HEK293 (cell line): ENCODE measurements at regions not wholly inside any gene's neighbourhood (a gene's known extent, or its start where the extent isn't known, plus 50 kb on each side); places are given as distances from the start of the nearest gene placed in this dataset.

Experiments used
- CTCF ChIA-PET: fragments of 350-600 bp; formaldehyde crosslinking; extraction: SDS; loops from one replicate; lab custom pipeline; 2021; ENCODE audit warnings: antibody characterized with exemption; lab: Yijun Ruan, JAX
- POLR2A ChIA-PET: fragments of 300-600 bp; formaldehyde crosslinking; extraction: SDS; loops from one replicate; lab custom pipeline; 2020; ENCODE audit warnings: antibody characterized with exemption, inconsistent platforms; lab: Yijun Ruan, JAX
- H3K27ac ChIP-seq: fragments of 200-500 bp; sonication (Bioruptor generic); 2 replicates; pipeline ENCODE4 v1.5.1; 2014; ENCODE audit warnings: low read depth, low read length, control low read depth, inconsistent platforms; ENCODE audit errors: extremely low read depth
- H3K36me3 ChIP-seq, 2 experiments: fragments of 200-500 bp in 1 of 2; sonication (Bioruptor generic) in 1 of 2; 1 replicate in 1 of 2; 2 replicates in 1 of 2; pipeline ENCODE4 v1.5.1; 2014 to 2017; ENCODE audit warnings: inconsistent platforms in 2 of 2, low read length in 2 of 2; ENCODE audit not compliant: control insufficient read depth in 2 of 2, insufficient read depth in 1 of 2
- H3K4me1 ChIP-seq: fragments of 200-500 bp; sonication (Bioruptor generic); 2 replicates; pipeline ENCODE4 v1.5.1; 2014; ENCODE audit warnings: mild to moderate bottlenecking, low read length, inconsistent platforms; ENCODE audit not compliant: control insufficient read depth, insufficient read depth
- H3K4me3 ChIP-seq: 2 replicates; pipeline ENCODE4 v1.5.1; 2011; ENCODE audit warnings: low read depth, mild to moderate bottlenecking, control low read depth, low read length, moderate library complexity
- H3K9me3 ChIP-seq: fragments of 200-500 bp; sonication (Bioruptor generic); 2 replicates; pipeline ENCODE4 v1.5.1; 2014; ENCODE audit warnings: low read depth, low read length, inconsistent platforms; ENCODE audit not compliant: control insufficient read depth, insufficient read depth
- BCL11A ChIP-seq: fragments of 450-650 bp; formaldehyde crosslinking; IDR thresholded peaks from 2 replicates; pipeline ENCODE4 v1.5.1; 2016; ENCODE audit warnings: low read depth, missing biosample characterization, missing genetic modification characterization
- GFI1B ChIP-seq: fragments of 450-650 bp; formaldehyde crosslinking; IDR thresholded peaks from 2 replicates; pipeline ENCODE4 v1.5.1; 2016; ENCODE audit warnings: missing biosample characterization, missing genetic modification characterization
- GLI2 ChIP-seq: fragments of 450-650 bp; formaldehyde crosslinking; IDR thresholded peaks from 2 replicates; pipeline ENCODE4; 2017; ENCODE audit warnings: missing biosample characterization, missing genetic modification characterization, low read depth, borderline replicate concordance
- HOXA7 ChIP-seq: sonication (generic); formaldehyde crosslinking; IDR thresholded peaks from 2 replicates; pipeline ENCODE4 v1.8.1; 2022; ENCODE audit warnings: missing genetic modification reagents, borderline replicate concordance
- KLF10 ChIP-seq: fragments of 450-650 bp; IDR thresholded peaks from 2 replicates; pipeline ENCODE4 v1.5.1; 2018; ENCODE audit warnings: missing biosample characterization, mild to moderate bottlenecking, missing genetic modification characterization
- MEIS1 ChIP-seq: sonication (generic); formaldehyde crosslinking; IDR thresholded peaks from 2 replicates; pipeline ENCODE4 v1.8.1; 2022; ENCODE audit warnings: missing genetic modification reagents, mild to moderate bottlenecking, borderline replicate concordance
- SETDB1 ChIP-seq: IDR thresholded peaks from one replicate; pipeline ENCODE4 v1.6.1; 2017; ENCODE audit warnings: mild to moderate bottlenecking, low read length, moderate library complexity, mixed read lengths; ENCODE audit not compliant: insufficient read length
- TRIM28 ChIP-seq: IDR thresholded peaks from 2 replicates; pipeline ENCODE4 v1.6.1; 2011; ENCODE audit warnings: low read length, control low read depth, borderline replicate concordance
- WT1 ChIP-seq: fragments of 450-650 bp; formaldehyde crosslinking; IDR thresholded peaks from 2 replicates; pipeline ENCODE4 v1.5.1; 2016; ENCODE audit warnings: missing biosample characterization, missing genetic modification characterization
- YY1 ChIP-seq: fragments of 450-650 bp; formaldehyde crosslinking; IDR thresholded peaks from 2 replicates; pipeline ENCODE4 v1.5.1; 2018; ENCODE audit warnings: missing biosample characterization, missing genetic modification characterization
- ZBTB48 ChIP-seq: fragments of 450-650 bp; formaldehyde crosslinking; IDR thresholded peaks from 2 replicates; pipeline ENCODE4 v1.5.1; 2016; ENCODE audit warnings: missing biosample characterization, missing genetic modification characterization
- ZBTB7A ChIP-seq: fragments of 450-650 bp; formaldehyde crosslinking; IDR thresholded peaks from 2 replicates; pipeline ENCODE4 v1.5.1; 2016; ENCODE audit warnings: low read depth, missing biosample characterization, missing genetic modification characterization
- ZFP3 ChIP-seq: fragments of 450-650 bp; formaldehyde crosslinking; IDR thresholded peaks from 2 replicates; pipeline ENCODE4 v1.5.1; 2016; ENCODE audit warnings: low read depth, missing biosample characterization, missing genetic modification characterization
- ZFP37 ChIP-seq: fragments of 450-650 bp; formaldehyde crosslinking; IDR thresholded peaks from 2 replicates; pipeline ENCODE4 v1.5.1; 2016; ENCODE audit warnings: missing biosample characterization, missing genetic modification characterization
- ZNF112 ChIP-seq: fragments of 450-650 bp; formaldehyde crosslinking; IDR thresholded peaks from 2 replicates; pipeline ENCODE4 v1.5.0; 2017; ENCODE audit warnings: missing biosample characterization, missing genetic modification characterization
- ZNF146 ChIP-seq: fragments of 450-650 bp; formaldehyde crosslinking; IDR thresholded peaks from 2 replicates; pipeline ENCODE4 v1.5.1; 2016; ENCODE audit warnings: missing biosample characterization, missing genetic modification characterization
- ZNF324 ChIP-seq: fragments of 450-650 bp; formaldehyde crosslinking; IDR thresholded peaks from 2 replicates; pipeline ENCODE4 v1.5.1; 2016; ENCODE audit warnings: missing biosample characterization, missing genetic modification characterization
- ZNF391 ChIP-seq: fragments of 450-650 bp; formaldehyde crosslinking; IDR thresholded peaks from 2 replicates; pipeline ENCODE4 v1.5.1; 2016; ENCODE audit warnings: low read depth, missing biosample characterization, missing genetic modification characterization, borderline replicate concordance
- ZNF426 ChIP-seq: fragments of 450-650 bp; formaldehyde crosslinking; IDR thresholded peaks from 2 replicates; pipeline ENCODE4 v1.5.1; 2017; ENCODE audit warnings: missing biosample characterization, missing genetic modification characterization, mild to moderate bottlenecking, inconsistent platforms, moderate library complexity
- ZNF514 ChIP-seq: fragments of 450-650 bp; formaldehyde crosslinking; IDR thresholded peaks from 2 replicates; pipeline ENCODE4 v1.5.1; 2016; ENCODE audit warnings: missing biosample characterization, missing genetic modification characterization
- ZNF555 ChIP-seq: fragments of 450-650 bp; formaldehyde crosslinking; conservative IDR thresholded peaks from 2 replicates; pipeline ENCODE4 v1.5.1; 2017; ENCODE audit warnings: missing biosample characterization, mild to moderate bottlenecking, missing genetic modification characterization, inconsistent platforms
- ZNF621 ChIP-seq: fragments of 450-650 bp; formaldehyde crosslinking; IDR thresholded peaks from 2 replicates; pipeline ENCODE4 v1.5.1; 2017; ENCODE audit warnings: missing biosample characterization, missing genetic modification characterization
- TF ChIP-seq, protein P1 (sequence below): fragments of 450-650 bp; formaldehyde crosslinking; IDR thresholded peaks from 2 replicates; pipeline ENCODE4 v1.5.1; 2016; ENCODE audit warnings: missing biosample characterization, missing genetic modification characterization
- TF ChIP-seq, protein P2 (sequence below): fragments of 450-650 bp; formaldehyde crosslinking; IDR thresholded peaks from 2 replicates; pipeline ENCODE4 v1.5.1; 2016; ENCODE audit warnings: missing biosample characterization, missing genetic modification characterization
- TF ChIP-seq, protein P3 (sequence below): fragments of 450-650 bp; formaldehyde crosslinking; IDR thresholded peaks from 2 replicates; pipeline ENCODE4 v1.5.1; 2016; ENCODE audit warnings: missing biosample characterization, missing genetic modification characterization, borderline replicate concordance
- TF ChIP-seq, protein P4 (sequence below): fragments of 450-650 bp; formaldehyde crosslinking; IDR thresholded peaks from 2 replicates; pipeline ENCODE4 v1.5.1; 2017; ENCODE audit warnings: missing biosample characterization, mild to moderate bottlenecking, missing genetic modification characterization, moderate library complexity
- TF ChIP-seq, protein P5 (sequence below): fragments of 450-650 bp; formaldehyde crosslinking; IDR thresholded peaks from 2 replicates; pipeline ENCODE4 v1.5.1; 2017; ENCODE audit warnings: missing biosample characterization, missing genetic modification characterization

DNA sequence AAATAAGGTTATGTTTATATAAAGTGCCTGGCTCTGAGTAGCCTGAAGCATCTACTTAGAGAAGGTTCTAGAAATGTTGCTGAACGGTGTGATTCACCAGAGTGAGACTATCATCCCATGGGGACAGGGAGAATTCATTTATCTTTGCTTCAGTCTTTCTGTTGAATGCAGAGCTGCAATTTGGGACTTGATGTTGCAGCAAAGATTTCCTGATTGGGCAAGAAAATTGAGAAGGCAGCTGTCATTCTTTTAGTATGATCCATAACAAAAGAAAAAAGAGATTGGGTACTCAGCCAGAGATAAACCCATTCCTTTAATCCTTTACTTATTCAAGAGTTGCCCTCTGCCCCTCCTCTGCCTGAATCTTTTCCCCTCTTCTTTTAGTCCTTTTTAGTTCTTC is 456.3 kb upstream of the WWC1 start:
- no peak for TF ChIP-seq TRIM28
- TF ChIP-seq GLI2, result no peak
- TF ChIP-seq KLF10, result no peak
- TF ChIP-seq ZNF555, result no peak
- no peak for TF ChIP-seq ZNF426 (tag by site-specific recombination)
- no peak for TF ChIP-seq ZNF146 (tag by site-specific recombination)
- TF ChIP-seq ZNF112 (tag by site-specific recombination), result no peak
- TF ChIP-seq BCL11A (tag by site-specific recombination), result no peak
- TF ChIP-seq ZFP37 (tag by site-specific recombination), result no peak
- Histone ChIP-seq H3K27ac (no peak overlapping the region), H3K36me3 (no peaks in the 10 kb centered on the region), H3K4me3 (no peak overlapping the region), H3K9me3 (no peaks in the 10 kb centered on the region), H3K4me1 (no peaks in the 10 kb centered on the region)
- CTCF ChIA-PET, result no interaction called here
- POLR2A ChIA-PET, result no interaction called here

DNA sequence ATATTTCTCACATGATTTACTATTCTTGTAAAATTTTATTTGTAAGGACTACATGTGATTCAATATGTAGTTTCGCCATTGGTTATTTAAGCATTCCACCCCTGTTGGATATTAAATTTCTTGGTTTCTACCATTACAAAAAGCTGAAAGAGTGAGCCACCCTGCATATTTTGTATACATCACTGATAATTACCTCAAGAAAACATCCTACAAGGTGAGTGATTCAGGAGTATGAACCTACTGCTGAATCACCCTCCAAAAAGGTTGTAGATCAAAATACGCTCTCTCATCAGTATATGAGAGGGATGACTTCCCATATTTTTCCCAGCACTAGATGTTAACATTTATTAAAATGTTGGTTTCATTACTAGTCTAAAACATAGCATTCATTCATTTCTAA is 454.3 kb upstream of the WWC1 start:
- Histone ChIP-seq H3K27ac (no peak overlapping the region), H3K4me3 (no peak overlapping the region), H3K36me3 (no peaks in the 10 kb centered on the region), H3K9me3 (no peaks in the 10 kb centered on the region), H3K4me1 (no peaks in the 10 kb centered on the region)
- TF ChIP-seq ZNF391, result no peak
- TF ChIP-seq MEIS1 (CRISPR knock-in tag), result no peak
- TF ChIP-seq, protein P1, sequence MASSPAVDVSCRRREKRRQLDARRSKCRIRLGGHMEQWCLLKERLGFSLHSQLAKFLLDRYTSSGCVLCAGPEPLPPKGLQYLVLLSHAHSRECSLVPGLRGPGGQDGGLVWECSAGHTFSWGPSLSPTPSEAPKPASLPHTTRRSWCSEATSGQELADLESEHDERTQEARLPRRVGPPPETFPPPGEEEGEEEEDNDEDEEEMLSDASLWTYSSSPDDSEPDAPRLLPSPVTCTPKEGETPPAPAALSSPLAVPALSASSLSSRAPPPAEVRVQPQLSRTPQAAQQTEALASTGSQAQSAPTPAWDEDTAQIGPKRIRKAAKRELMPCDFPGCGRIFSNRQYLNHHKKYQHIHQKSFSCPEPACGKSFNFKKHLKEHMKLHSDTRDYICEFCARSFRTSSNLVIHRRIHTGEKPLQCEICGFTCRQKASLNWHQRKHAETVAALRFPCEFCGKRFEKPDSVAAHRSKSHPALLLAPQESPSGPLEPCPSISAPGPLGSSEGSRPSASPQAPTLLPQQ, result no peak
- TF ChIP-seq, protein P2, sequence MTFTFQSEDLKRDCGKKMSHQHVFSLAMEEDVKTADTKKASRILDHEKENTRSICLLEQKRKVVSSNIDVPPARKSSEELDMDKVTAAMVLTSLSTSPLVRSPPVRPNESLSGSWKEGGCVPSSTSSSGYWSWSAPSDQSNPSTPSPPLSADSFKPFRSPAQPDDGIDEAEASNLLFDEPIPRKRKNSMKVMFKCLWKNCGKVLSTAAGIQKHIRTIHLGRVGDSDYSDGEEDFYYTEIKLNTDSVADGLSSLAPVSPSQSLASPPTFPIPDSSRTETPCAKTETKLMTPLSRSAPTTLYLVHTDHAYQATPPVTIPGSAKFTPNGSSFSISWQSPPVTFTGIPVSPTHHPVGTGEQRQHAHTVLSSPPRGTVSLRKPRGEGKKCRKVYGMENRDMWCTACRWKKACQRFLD (tag by site-specific recombination), result no peak
- no peak for TF ChIP-seq GFI1B (tag by site-specific recombination)
- no peak for TF ChIP-seq YY1 (tag by site-specific recombination)
- TF ChIP-seq ZBTB48 (tag by site-specific recombination), result no peak
- TF ChIP-seq, protein P3, sequence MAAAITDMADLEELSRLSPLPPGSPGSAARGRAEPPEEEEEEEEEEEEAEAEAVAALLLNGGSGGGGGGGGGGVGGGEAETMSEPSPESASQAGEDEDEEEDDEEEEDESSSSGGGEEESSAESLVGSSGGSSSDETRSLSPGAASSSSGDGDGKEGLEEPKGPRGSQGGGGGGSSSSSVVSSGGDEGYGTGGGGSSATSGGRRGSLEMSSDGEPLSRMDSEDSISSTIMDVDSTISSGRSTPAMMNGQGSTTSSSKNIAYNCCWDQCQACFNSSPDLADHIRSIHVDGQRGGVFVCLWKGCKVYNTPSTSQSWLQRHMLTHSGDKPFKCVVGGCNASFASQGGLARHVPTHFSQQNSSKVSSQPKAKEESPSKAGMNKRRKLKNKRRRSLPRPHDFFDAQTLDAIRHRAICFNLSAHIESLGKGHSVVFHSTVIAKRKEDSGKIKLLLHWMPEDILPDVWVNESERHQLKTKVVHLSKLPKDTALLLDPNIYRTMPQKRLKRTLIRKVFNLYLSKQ (tag by site-specific recombination), result no peak
- TF ChIP-seq, protein P4, sequence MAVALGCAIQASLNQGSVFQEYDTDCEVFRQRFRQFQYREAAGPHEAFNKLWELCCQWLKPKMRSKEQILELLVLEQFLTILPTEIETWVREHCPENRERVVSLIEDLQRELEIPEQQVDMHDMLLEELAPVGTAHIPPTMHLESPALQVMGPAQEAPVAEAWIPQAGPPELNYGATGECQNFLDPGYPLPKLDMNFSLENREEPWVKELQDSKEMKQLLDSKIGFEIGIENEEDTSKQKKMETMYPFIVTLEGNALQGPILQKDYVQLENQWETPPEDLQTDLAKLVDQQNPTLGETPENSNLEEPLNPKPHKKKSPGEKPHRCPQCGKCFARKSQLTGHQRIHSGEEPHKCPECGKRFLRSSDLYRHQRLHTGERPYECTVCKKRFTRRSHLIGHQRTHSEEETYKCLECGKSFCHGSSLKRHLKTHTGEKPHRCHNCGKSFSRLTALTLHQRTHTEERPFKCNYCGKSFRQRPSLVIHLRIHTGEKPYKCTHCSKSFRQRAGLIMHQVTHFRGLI (tag by site-specific recombination), result no peak
- CTCF ChIA-PET, result no interaction called here
- POLR2A ChIA-PET, result no interaction called here

DNA sequence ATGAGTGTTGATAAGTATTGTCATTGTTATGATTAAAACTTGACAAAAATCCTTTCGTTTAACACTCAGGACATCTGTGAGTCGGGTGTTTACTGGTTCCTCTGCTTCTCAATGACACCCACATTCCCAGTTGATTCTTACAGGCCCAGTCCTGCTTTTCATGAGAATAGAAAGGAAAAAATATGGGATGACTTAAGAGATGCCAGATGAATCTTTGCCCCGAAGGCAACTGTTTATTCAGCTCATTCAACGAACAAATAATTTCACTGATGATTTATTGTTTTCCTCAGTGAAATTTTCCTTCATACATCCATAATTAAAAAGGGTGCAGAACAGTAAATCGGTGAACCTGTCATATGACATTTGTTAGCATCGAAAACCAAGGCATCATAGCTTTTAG is 452.4 kb upstream of the WWC1 start:
- H3K4me1 ChIP-seq, result no peaks in the 10 kb centered on the region
- H3K4me3 ChIP-seq, result no peak overlapping the region
- no peaks in the 10 kb centered on the region for H3K9me3 ChIP-seq
- ChIA-PET POLR2A (interaction anchor here (0.6 kb wide), 1 partner anchor 46 kb away, joined by 3 read pairs; no protein-coding TSS in a partner anchor), CTCF (interaction anchor here (1.2 kb wide), 1 partner anchor 14 kb away, joined by 3 read pairs; no protein-coding TSS in a partner anchor)
- no peak overlapping the region for H3K27ac ChIP-seq
- no peaks in the 10 kb centered on the region for H3K36me3 ChIP-seq
- TF ChIP-seq ZFP3 (tag by site-specific recombination), result no peak
- TF ChIP-seq HOXA7 (CRISPR knock-in tag), result no peak
- no peak for TF ChIP-seq ZNF514 (tag by site-specific recombination)
- TF ChIP-seq MEIS1 (CRISPR knock-in tag), result no peak
- no peak for TF ChIP-seq ZBTB7A (tag by site-specific recombination)
- TF ChIP-seq WT1 (tag by site-specific recombination), result no peak
- no peak for TF ChIP-seq ZNF621 (tag by site-specific recombination)
- TF ChIP-seq, protein P5, sequence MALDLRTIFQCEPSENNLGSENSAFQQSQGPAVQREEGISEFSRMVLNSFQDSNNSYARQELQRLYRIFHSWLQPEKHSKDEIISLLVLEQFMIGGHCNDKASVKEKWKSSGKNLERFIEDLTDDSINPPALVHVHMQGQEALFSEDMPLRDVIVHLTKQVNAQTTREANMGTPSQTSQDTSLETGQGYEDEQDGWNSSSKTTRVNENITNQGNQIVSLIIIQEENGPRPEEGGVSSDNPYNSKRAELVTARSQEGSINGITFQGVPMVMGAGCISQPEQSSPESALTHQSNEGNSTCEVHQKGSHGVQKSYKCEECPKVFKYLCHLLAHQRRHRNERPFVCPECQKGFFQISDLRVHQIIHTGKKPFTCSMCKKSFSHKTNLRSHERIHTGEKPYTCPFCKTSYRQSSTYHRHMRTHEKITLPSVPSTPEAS, result no peak
- TF ChIP-seq SETDB1, result no peak
- no peak for TF ChIP-seq ZNF324 (tag by site-specific recombination)
